ENCODE measurements at regions not wholly inside any gene's neighbourhood (a gene's known extent, or its start where the extent isn't known, plus 50 kb on each side); places are given as distances from the start of the nearest gene placed in this dataset.

DNA sequence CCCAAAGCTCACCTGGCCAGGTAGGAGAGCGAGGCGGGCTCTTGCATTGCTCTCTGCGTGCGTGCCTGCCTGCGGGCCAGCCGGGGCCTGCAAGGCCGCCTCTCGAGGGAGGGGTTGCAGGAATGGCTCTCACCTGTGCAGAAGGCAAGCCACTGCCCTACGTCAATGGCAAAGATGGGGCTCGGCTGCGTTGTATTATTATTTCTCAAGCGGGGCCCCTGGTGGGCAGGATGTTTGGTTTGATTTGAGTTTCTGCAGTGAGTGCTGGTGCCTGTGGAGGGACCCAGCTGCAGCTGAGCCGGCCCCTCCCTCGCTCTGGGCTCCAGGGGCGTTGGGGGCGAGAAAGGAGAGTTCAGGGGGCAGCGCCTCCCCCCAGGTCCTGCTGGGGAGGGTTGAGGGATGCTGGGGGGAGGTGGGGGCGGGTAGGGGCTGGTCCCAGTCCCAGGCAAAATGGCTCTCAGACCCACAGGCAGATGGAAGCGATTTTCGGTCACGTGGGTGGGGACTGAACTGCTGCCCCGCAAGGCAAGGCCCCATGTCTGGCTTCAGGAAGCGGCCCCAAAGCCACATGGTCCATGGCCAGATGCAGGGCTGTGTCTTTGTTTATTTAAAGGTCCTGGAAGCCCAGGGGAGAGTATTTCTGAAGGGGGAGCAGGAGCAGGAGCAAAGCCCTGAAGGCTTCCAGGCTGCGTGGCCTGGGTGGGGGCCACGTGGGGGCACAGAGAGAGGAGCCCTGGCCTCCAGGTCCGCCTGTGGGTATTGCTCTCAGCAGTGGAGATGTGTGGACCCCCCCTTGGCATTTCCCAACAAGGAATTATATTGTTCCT is 338.8 kb downstream of the SEC14L1 start:
- DNase-seq: no peak

DNA sequence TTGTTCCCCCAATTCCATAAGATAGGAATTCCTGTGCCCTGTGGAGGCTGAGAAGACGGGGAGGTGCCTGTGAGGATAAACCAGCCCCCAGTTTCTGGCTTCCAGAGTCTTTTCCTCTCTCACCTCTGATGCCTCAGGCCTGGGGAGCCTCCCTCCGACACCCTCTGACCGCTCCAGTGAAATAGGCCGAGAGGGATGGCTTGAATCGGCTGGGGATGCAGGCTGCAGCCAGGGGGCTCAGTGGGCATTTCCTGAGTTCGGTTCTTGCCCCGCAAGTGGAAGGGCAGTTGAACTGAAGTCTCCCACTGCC is 339.4 kb downstream of the SEC14L1 start:
- no peak for DNase-seq

DNA sequence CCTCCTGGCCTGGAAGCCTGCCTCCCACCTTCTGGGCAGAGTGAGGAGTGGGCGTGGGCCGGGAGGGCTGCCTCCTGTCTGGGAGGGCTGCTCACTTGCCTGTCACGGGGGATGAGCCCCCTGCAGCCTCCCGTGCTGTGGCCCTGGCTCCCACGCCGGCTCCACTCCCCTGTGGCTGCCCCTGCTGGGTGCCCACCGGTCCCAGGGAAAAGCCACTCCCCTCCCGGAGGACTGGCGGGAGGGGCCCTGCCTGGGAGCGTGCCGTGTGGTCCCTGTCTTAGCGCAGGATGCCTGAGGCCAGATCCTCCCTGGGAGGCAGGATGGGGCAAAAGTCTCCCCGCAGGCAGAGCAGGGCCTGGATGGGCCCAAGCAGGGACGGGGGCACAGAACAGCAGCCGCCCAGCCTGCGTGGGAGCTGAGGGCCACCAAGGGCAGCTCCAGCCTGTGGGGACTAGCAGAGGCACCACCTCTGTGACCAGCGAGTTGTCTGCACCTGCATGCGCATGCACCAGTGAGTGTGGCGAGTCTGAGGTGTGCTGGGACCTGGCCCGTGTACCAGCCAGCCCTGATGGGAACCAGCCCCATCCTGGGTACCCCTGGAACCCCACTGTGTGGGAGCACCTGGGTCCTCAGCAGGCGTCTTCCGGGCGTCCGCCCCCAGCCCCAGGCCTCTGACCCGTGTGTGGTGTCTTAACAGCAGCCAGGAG is 339.9 kb downstream of the SEC14L1 start:
- no peak for DNase-seq

DNA sequence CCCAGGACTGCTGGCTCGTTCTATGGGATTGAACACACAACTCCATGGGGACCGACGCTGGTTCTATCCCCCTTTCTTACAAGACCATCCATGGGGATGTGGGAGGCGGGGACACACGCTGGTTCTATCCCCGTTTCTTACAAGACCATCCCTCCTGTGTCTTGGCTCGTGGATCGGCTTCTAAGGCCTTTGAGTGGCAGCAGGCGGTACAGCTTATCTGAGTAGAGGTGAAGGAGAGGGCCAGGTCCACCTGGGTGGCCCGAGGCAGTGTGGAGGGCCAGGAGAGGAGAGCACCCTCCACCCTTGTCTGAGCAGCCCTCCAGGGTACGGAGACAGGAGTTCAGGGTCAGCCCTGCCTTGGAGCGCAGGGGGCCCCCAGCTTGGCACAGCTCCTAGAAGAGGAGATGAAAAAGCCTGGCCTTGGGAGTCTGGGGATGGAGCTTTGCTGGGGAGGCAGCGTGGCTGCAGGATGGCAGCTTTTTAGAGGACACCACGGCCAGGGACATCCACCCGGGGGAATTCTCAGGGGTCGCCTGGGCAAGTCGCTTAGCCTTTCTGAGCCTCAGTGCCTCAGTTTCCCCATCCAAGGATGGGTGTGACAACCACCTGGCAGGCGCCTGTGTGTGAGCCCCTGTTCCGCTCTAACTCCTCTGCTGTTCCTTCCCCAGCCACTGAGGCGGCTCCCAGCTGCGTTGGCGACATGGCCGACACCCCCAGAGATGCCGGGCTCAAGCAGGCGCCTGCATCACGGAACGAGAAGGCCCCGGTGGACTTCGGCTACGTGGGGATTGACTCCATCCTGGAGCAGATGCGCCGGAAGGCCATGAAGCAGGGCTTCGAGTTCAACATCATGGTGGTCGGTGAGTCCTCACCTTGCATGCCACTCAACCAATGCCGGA is 341.0 kb downstream of the SEC14L1 start:
- no peak for DNase-seq

DNA sequence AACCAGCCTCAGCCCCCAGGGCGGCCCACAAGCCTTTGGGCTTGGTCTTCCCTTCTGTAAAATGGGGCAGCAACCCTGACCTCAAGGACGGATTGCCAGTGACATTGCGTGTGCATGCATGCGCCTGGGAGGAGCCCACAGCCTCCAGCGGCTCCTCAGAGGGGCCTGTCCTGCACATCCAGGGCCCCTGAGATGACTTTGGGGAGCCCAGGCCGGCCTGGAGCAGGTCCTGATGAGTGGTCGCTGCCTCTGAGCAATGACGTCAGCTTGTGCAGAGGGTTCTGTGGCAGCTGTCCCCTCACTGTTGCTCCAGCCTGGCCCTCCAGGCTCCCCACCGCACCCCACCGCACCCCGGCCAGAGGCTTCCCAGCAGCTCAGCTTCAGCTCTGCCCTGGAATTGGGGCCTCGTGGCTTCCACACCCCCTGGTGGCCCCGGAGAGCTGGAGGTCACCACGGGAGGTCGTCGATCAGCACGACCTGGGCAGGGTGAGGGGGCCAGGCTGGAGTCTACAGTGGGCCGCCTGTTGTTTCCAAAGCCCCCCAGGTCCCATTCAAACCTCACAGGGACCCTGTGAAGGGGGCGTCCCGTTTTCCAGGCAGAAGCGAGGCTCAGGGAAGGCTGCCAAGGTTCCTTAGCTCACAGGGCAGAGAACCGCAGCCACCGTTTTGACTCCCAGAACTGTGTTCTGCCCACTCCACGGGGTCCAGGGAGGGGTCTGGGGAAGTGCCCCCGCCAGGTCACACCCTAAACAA is 341.8 kb downstream of the SEC14L1 start:
- DNase-seq: no peak

DNA sequence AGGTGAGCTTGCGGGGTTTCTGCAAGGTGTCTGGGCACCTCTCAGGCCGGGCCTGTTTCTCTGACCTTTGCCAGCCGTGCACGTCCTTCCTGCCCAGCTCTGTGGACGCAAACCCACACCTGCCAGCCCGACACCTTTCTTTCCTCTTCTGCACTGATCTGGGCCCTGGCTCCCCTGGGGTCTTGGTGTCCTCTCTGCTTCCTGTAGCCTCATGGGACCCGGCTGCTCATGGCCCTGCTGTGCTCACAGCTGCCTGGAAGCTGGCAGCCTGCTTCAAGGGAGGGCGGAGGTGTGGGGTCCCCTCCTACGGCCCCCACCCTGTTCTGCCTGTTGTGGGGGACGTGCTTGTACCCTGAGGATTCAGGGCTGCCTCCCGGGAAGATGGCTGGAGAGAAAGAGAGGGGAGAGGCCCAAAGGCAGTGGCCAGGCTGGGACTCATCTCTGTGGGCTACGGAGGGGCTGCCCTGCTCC is 342.4 kb downstream of the SEC14L1 start:
- no peak for DNase-seq

DNA sequence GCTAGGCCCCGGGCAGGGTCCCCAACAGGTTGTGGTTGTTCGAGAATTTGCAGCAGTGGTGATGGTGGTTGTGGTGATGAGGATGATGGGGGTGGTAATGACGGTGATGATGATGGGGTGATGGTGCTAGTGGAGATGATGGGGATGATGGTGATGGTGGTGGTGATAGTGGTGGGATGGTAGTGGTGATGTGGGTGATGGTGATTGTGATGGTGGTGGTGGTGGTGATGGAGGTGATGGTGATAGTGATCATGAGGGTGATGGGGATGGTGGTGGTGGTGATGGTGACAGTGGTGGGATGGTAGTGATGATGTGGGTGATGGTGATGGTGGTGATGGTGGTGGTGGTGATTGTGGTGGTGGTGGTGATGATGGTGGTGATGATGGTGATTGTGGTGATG is 343.3 kb downstream of the SEC14L1 start:
- DNase-seq: no peak

DNA sequence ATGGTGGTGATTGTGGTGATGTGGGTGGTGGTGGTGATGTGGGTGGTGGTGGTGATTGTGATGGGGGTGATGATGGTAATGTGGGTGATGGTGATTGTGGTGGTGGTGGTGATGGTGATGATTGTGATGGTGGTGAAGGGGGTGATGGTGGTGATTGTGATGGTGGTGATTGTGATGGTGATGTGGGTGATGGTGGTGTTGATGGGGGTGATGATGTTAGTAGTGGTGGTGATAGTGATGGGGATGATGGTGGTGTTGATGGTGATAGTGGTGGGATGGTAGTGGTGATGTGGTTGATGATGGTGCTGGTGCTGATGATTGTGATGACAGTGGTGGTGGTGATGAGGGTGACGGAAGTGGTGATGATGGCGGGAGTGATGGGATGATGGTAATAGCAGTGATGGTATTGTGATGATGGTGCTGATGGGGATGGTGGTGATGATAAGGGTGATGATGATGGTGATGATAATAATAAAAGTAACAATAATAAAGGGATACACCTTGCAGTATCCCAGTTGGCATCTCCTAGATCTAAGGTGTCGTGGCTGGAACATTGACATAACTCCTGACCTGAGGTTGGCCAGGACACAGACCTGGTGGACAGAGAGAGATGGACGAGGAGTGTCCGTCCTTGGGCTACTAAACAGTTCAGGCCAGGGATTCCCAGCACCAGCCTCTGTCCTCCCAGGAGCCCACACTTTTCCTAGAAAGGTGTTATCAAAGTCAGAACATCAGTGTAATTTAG is 344.5 kb downstream of the SEC14L1 start:
- DNase-seq: peak; percentile 54

DNA sequence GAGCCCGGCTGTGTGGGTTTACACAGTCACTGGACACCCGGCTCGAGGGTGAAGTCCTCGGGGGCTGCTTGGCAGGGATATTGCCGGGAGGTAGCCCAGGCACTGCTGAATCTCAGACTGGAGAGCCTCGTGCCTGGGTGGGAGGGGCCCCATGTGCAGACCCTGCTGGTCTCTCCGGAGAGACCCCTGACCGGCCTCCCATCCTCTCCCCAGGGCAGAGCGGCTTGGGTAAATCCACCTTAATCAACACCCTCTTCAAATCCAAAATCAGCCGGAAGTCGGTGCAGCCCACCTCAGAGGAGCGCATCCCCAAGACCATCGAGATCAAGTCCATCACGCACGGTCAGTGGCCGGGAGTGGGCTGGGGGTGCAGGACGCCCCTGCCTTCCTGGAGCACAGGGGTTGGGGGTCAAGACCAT is 346.5 kb downstream of the SEC14L1 start:
- no peak for DNase-seq

DNA sequence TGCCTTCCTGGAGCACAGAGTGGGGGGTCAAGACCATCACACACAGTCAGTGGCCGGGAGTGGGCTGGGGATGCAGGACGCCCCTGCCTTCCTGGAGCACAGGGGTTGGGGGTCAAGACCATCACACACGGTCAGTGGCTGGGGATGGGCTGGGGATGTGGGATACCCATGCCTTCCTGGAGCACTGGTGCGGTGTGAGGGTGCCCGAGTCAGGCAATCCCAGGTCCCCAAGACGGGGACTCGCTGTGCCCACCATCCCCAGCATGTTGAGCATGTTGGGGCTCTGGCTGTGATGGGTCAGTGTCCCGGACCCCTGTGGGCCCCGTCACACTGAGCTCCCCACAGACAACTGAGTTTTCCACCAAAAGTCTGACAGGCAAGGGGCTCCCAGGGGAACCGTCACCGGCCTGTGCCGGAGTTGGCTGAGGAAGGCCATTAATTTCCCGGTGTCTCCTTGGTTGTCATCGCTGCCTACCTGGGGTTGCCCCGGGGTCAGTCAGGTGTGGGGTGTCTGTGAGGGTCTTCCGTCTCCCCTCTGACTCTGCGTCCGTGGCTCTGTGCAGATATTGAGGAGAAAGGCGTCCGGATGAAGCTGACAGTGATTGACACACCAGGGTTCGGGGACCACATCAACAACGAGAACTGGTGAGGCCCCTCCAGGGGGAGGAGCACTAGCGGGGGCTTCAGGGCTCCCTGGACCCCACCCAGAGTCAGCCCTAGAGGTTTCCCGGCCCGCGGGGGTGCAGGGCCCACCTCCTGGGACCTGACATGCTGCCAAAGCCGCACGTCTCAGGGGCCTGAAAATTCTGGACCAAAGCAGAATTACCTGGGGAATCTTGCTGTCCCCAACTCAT is 347.1 kb downstream of the SEC14L1 start:
- no peak for DNase-seq

DNA sequence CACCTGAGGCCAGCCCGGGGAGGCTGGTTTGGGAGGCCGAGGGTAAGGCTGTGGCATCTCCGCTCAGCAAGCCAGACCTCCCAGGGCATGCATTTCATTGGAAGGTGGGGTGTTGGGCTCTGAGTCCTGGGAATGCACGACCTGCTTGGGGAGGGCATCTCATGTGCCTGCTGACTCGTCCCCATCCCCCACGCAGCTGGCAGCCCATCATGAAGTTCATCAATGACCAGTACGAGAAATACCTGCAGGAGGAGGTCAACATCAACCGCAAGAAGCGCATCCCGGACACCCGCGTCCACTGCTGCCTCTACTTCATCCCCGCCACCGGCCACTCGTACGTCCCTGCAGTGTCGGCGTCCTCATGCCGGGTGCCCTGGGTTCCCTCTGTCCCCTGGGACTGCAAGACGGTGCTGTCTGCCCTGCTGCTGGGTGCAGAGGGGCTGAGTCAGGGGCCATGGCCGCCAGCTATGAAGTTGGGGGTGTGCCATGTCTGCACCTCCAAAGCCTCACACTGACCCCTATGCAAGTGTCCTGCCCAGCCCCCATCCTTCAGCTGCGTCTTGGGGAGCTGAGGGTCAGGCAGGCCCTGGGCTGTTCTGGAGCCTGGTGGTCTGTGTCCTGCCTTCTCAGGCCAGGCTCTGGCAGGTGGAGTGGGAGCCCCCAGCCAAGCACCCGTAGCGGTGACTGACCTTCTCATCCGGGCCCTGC is 347.9 kb downstream of the SEC14L1 start:
- DNase-seq: no peak

DNA sequence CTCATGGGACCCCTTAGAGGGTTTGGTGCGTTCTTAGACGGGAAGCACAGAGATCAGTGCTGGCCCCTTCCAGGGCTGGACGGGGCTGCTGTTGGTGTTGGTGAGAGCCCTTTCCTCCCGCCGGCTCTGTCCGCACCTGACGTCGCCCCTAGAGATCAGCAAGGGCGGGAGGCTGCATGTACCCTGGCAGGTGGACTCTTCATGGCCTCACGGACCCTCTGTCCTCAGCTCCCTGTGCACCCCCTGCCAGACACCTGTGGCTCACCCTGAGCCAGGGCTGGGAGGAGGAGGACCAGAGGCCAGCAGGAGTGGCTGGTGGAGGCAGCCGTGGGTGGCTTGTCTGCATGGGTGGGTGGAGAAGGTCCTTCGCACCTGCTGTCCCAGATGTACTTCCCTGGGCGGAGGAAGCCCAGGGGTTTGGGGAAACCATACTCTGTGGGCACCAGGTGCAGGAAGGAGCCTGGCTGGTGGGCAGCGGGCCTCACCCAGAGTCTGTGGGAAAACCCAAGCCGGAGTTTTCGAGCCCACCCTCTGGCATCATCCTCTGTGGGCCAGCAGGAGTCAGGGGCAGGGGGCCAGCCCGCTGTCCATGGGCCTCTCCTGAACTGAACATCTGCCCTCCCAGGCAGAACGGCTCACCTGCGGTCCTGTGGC is 348.6 kb downstream of the SEC14L1 start:
- DNase-seq: no peak

DNA sequence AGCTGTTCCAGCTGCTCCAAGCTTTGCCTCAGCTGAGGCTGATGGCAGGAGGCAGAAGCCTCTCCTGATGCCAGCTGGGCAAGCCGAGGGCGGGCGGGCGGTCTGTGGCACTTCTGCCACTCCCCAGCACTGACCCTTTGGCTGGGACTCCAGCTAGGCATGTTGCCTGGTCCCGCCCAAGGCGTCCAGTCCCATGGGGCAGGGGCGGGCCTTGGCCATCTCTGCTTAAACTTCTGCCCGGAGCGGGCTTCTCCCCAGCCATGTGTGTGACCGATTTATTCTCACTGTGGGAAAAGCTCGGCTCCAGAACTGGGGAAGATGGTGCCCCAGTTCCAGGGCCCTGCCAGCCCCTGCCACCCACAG is 349.1 kb downstream of the SEC14L1 start:
- no peak for DNase-seq

DNA sequence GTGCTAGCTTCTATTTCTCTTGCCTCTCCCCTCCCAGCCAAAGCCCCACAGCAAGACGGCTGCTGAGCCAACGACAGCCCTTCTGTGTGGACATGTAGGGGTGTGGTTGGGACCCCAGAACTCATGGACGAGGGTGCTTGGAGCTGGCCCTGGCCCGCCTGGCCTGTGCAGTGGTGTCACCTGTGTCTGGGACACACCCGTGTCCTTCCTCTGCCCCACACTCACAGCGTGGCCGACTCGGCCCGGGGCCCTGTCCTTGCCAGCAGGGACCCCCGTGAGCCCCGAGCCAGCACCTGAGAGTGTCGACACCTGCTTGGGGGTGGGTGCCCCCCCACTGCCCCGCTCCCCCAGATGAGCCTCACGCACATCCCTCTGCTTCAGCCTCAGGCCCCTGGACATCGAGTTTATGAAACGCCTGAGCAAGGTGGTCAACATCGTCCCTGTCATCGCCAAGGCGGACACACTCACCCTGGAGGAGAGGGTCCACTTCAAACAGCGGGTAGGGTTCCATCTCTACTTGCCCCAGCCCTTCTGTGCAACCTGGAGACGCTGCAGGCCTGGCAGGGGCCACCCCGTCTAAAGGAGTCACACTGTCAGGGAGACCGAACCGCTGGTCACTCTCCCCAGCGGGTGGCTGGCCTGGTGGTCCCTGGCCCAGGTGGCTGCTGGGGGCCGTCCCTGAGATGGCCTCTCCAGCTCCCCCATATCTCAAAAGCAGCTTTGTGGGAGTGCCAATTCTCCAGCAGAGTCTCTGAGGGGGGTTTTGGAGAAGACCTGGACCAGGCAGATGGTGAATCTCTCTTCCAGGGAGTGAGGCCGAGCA is 349.8 kb downstream of the SEC14L1 start:
- DNase-seq: no peak

DNA sequence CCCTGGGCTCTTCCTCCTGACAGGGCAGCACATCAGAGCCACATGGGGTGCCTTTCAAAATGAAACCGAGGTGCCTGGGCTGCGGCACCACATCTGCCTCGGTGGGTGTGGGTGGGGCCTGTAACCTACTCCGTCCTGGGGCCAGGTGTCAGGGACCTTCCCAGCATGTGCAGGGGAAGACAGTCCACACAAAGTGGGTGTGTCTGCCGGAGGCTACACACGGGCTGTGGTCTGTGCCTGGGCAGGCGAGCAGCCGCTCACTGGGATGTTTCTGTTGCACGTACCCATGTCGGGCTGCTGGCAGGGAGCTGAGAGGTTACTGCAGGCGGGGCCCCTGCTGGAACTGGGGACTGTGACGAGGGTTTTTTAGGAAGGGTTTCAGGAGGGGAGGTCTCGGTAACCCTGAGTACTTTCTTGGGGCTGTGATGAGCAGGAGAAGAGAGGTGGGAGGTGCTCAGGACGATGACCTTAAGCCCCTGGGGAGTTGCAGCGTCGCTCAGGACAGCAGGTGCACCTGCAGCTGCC is 351.2 kb downstream of the SEC14L1 start:
- DNase-seq: no peak

DNA sequence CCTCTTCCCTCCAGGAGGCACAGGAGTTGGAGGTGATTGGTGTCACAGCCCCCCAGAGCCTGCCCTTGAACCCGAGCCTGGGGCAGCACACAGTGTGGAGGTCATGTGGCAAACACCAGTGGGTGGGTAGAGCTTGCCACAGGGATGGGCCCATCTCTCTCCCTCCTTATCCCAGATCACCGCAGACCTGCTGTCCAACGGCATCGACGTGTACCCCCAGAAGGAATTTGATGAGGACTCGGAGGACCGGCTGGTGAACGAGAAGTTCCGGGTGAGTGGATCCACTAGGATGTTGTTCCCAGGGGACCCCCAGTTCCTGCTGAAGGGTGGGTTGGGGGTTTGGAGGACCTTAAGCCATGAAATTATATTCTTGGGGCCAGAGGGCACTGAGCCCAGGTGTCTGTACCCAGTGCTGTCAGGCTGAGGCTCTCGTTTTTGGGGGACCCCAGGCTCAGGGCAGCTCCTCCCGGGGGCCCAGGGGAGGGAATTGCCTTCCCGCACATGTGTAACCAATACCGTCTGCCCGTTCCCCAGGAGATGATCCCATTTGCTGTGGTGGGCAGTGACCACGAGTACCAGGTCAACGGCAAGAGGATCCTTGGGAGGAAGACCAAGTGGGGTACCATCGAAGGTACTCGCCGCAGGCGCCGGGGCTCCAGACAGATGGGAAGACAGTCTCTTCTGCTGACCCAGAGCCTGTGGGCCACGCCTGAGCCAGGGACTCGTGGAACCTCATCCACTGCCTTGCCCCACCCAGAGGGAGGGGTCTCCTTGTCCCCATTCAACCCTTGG is 351.9 kb downstream of the SEC14L1 start:
- DNase-seq: no peak

DNA sequence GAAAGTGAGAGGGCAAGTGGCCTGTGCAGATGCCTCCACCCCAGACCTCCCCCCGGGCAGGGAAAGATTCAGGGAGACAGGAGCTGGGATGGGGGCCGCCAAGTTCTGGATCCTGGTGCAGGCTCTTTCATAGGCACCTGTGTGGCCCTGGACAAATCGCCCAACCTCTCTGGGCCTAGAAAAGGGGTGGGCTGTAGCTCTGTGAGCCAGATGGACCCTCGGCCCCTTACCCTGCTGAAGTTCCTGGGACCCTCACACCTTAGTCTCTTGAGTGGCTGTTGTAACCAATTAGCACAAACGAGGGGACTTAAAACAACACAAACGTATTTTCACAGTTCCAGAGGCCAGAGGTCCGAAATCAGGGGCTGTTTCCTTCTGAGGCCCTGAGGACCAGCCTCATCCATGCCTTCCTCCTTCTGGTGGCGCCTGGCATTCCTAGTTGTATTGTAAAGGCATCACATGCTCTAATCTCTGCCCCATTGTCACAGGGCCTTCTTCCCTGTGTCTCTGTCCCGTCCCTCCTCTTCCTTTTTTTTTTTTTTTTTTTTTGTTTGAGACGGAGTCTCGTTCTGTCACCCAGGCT is 352.6 kb downstream of the SEC14L1 start:
- DNase-seq: no peak
